ENCODE measurements at regions not wholly inside any gene's neighbourhood (a gene's known extent, or its start where the extent isn't known, plus 50 kb on each side); places are given as distances from the start of the nearest gene placed in this dataset.

GRCh38 chr15:63435204-63435820 is 53.7 kb upstream of the CA12 start:
- no peak for TF ChIP-seq CTCF (IDR thresholded peaks at IDR 0.05)
- TF ChIP-seq POLR2A (IDR thresholded peaks at IDR 0.05), result no peak
